ENCODE measurements at regions not wholly inside any gene's neighbourhood (a gene's known extent, or its start where the extent isn't known, plus 50 kb on each side); places are given as distances from the start of the nearest gene placed in this dataset.

DNA sequence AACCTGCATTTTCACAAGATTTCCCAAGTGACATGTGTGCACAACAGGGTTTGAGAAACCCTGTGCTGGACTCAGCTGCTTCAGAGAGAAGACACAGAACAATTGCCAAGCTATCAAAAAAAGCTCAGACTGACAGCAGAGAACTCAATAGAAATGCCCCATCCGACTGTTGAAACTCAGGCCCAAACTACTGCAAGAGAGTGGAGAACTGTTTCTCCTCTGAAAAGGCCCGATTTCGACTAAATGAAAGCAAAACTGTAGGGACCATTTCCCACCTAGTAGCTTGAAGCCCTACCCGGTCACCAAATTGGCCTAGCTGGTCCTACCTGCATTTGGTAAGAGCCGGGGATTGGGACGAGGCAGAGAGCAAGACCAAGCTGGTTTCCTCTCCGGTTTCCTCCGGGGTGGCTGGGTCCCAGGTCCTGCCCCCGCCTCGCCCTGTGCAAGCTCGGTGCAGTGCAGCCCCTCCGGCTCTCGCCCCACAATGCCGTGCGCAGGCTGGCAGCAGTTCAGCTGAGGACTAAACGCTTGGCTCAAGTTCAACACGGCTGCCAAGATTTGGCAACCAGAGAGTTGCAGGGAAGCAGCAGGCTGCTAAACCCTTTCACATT lies 1180.6 kb downstream of the VRK1 start:
- H3K27me3 Mint-ChIP-seq (ENCODE audit: unreplicated experiment), result peaks cover 1% of the 10 kb centered on the region
- no peak overlapping the region for H3K27ac Mint-ChIP-seq (ENCODE audit: unreplicated experiment)
- no peaks in the 10 kb centered on the region for H3K9me3 Mint-ChIP-seq (ENCODE audit: unreplicated experiment)
- no peaks in the 10 kb centered on the region for H3K36me3 Mint-ChIP-seq (ENCODE audit: low read depth, unreplicated experiment)
- no peak overlapping the region for H3K4me3 Mint-ChIP-seq (ENCODE audit: unreplicated experiment)
- TF ChIP-seq, protein P1, sequence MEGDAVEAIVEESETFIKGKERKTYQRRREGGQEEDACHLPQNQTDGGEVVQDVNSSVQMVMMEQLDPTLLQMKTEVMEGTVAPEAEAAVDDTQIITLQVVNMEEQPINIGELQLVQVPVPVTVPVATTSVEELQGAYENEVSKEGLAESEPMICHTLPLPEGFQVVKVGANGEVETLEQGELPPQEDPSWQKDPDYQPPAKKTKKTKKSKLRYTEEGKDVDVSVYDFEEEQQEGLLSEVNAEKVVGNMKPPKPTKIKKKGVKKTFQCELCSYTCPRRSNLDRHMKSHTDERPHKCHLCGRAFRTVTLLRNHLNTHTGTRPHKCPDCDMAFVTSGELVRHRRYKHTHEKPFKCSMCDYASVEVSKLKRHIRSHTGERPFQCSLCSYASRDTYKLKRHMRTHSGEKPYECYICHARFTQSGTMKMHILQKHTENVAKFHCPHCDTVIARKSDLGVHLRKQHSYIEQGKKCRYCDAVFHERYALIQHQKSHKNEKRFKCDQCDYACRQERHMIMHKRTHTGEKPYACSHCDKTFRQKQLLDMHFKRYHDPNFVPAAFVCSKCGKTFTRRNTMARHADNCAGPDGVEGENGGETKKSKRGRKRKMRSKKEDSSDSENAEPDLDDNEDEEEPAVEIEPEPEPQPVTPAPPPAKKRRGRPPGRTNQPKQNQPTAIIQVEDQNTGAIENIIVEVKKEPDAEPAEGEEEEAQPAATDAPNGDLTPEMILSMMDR (IDR thresholded peaks at IDR 0.05; ENCODE audit: unreplicated experiment), result no peak
- DNase-seq (ENCODE audit: low spot score), result no peak
- H3K4me1 Mint-ChIP-seq (ENCODE audit: unreplicated experiment), result no peaks in the 10 kb centered on the region

GRCh38 chr14:97978341-97978740 lies 1181.2 kb downstream of the VRK1 start:
- Mint-ChIP-seq H3K4me1 (ENCODE audit: unreplicated experiment) (no peaks in the 10 kb centered on the region), H3K4me3 (ENCODE audit: unreplicated experiment) (no peak overlapping the region), H3K9me3 (ENCODE audit: unreplicated experiment) (no peaks in the 10 kb centered on the region), H3K27ac (ENCODE audit: unreplicated experiment) (no peak overlapping the region), H3K27me3 (ENCODE audit: unreplicated experiment) (peaks cover 1% of the 10 kb centered on the region), H3K36me3 (ENCODE audit: low read depth, unreplicated experiment) (no peaks in the 10 kb centered on the region)
- TF ChIP-seq, protein P1 (IDR thresholded peaks at IDR 0.05; ENCODE audit: unreplicated experiment), result no peak
- peak; percentile 64 for DNase-seq (ENCODE audit: low spot score)

DNA sequence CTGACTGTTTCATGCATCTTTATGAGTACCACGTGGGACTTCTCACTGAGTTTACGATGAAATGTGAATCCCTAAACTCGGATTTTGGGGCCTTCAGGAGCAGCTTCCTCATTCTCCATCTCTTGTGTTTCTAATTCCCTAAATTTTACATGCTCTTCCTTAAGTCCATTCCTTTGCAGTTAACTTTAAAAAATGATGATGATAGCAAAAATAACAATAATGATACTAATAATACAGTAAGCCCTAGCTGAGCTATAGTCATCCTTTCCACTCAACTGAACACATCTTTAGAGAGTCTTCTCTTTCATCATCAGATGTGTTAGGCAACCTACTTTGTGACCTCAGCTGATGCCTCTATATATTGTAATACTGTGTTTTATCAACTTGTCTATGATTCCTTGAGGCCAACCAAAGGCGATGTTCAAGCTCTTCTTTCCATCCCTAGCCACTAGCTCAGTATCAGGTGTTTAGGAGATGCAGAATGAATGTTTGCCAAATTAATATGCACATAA lies 1196.4 kb downstream of the VRK1 start:
- no peaks in the 10 kb centered on the region for H3K36me3 Mint-ChIP-seq (ENCODE audit: low read depth, unreplicated experiment)
- no peak for DNase-seq (ENCODE audit: low spot score)
- TF ChIP-seq, protein P1 (IDR thresholded peaks at IDR 0.05; ENCODE audit: unreplicated experiment), result no peak
- H3K27ac Mint-ChIP-seq (ENCODE audit: unreplicated experiment), result no peak overlapping the region
- H3K27me3 Mint-ChIP-seq (ENCODE audit: unreplicated experiment), result peaks cover 1% of the 10 kb centered on the region
- H3K4me3 Mint-ChIP-seq (ENCODE audit: unreplicated experiment), result no peak overlapping the region
- H3K9me3 Mint-ChIP-seq (ENCODE audit: unreplicated experiment), result no peaks in the 10 kb centered on the region
- no peaks in the 10 kb centered on the region for H3K4me1 Mint-ChIP-seq (ENCODE audit: unreplicated experiment)

GRCh38 chr14:97994020-97994531 lies 1196.9 kb downstream of the VRK1 start:
- Mint-ChIP-seq H3K36me3 (ENCODE audit: low read depth, unreplicated experiment) (no peaks in the 10 kb centered on the region), H3K27ac (ENCODE audit: unreplicated experiment) (no peak overlapping the region)

DNA sequence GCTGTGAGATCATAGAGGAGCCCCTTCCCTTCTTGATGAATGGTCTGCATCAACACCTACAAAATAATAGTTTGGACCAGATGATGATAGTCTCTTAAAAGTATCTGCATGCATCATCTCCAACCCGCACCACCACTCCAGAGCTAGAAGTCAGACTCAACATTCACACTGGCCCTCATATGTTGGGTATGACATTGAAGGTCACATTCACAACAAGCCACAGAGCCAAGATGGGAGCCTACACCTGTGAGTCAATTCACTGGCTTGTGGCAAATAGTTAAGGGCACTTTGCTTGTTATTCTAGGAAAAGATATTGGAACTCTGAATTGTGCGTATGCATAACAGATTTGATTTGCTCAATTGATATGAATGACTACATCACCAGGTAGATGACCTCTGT lies 1197.9 kb downstream of the VRK1 start:
- H3K36me3 Mint-ChIP-seq (ENCODE audit: low read depth, unreplicated experiment), result no peaks in the 10 kb centered on the region
- no peak overlapping the region for H3K4me3 Mint-ChIP-seq (ENCODE audit: unreplicated experiment)
- no peaks in the 10 kb centered on the region for H3K9me3 Mint-ChIP-seq (ENCODE audit: unreplicated experiment)
- peaks cover 1% of the 10 kb centered on the region for H3K27me3 Mint-ChIP-seq (ENCODE audit: unreplicated experiment)
- no peaks in the 10 kb centered on the region for H3K4me1 Mint-ChIP-seq (ENCODE audit: unreplicated experiment)
- no peak overlapping the region for H3K27ac Mint-ChIP-seq (ENCODE audit: unreplicated experiment)
- DNase-seq (ENCODE audit: low spot score), result no peak
- TF ChIP-seq, protein P1 (IDR thresholded peaks at IDR 0.05; ENCODE audit: unreplicated experiment), result no peak

More at GRCh38 chr14:97994020-97994531, 1196.9 kb downstream of the VRK1 start:
- Mint-ChIP-seq H3K9me3 (ENCODE audit: unreplicated experiment) (no peaks in the 10 kb centered on the region), H3K4me3 (ENCODE audit: unreplicated experiment) (no peak overlapping the region), H3K27me3 (ENCODE audit: unreplicated experiment) (peaks cover 1% of the 10 kb centered on the region), H3K4me1 (ENCODE audit: unreplicated experiment) (no peaks in the 10 kb centered on the region)
- TF ChIP-seq, protein P1 (IDR thresholded peaks at IDR 0.05; ENCODE audit: unreplicated experiment), result no peak
- DNase-seq (ENCODE audit: low spot score), result no peak
